DOHH2 (cell line): ENCODE measurements at regions not wholly inside any gene's neighbourhood (a gene's known extent, or its start where the extent isn't known, plus 50 kb on each side); places are given as distances from the start of the nearest gene placed in this dataset.

Experiments used
- H3F3A ChIP-seq: fragments of 200-600 bp; sonication (generic), shearing (Covaris generic); 2 replicates; pipeline ENCODE4 v1.6.0; 2016; ENCODE audit warnings: antibody characterized with exemption, mild to moderate bottlenecking; ENCODE audit not compliant: control insufficient read depth, insufficient read depth
- H3K27ac ChIP-seq: fragments of 200-600 bp; sonication (generic); 2 replicates; pipeline ENCODE4 v1.5.1; 2014; ENCODE audit warnings: low read depth, mild to moderate bottlenecking, low read length, moderate library complexity
- H3K27me3 ChIP-seq: fragments of 200-600 bp; sonication (generic); 2 replicates; pipeline ENCODE4 v1.6.1; 2014; ENCODE audit warnings: mild to moderate bottlenecking, low read length, mixed read lengths; ENCODE audit not compliant: control insufficient read depth
- H3K36me3 ChIP-seq: fragments of 200-600 bp; sonication (generic); 2 replicates; pipeline ENCODE4 v1.6.1; 2014; ENCODE audit warnings: mild to moderate bottlenecking, low read length, moderate library complexity, mixed read lengths; ENCODE audit not compliant: control insufficient read depth
- H3K4me1 ChIP-seq: fragments of 200-600 bp; sonication (generic); 2 replicates; pipeline ENCODE4 v1.6.1; 2014; ENCODE audit warnings: mild to moderate bottlenecking, low read length, mixed read lengths; ENCODE audit not compliant: control insufficient read depth
- H3K4me2 ChIP-seq: fragments of 200-600 bp; sonication (generic); 2 replicates; pipeline ENCODE4 v1.6.0; 2014; ENCODE audit warnings: mild to moderate bottlenecking, low read length, moderate library complexity
- H3K4me3 ChIP-seq: fragments of 200-600 bp; sonication (generic); 2 replicates; pipeline ENCODE4 v1.5.1; 2014; ENCODE audit warnings: mild to moderate bottlenecking, low read length, mixed read lengths
- H3K79me2 ChIP-seq: fragments of 200-600 bp; sonication (generic); 2 replicates; pipeline ENCODE4 v1.6.1; 2014; ENCODE audit warnings: mild to moderate bottlenecking, low read length, mixed read lengths; ENCODE audit not compliant: control insufficient read depth
- H3K9me2 ChIP-seq: fragments of 200-600 bp; sonication (generic); replicated peaks from 2 replicates; pipeline ENCODE4 v1.6.1; 2014; ENCODE audit warnings: mild to moderate bottlenecking, low read length, mixed read lengths; ENCODE audit not compliant: control insufficient read depth
- H3K9me3 ChIP-seq: fragments of 200-600 bp; sonication (generic); 2 replicates; pipeline ENCODE4 v1.6.1; 2014; ENCODE audit warnings: antibody characterized with exemption, low read length, mixed read lengths; ENCODE audit not compliant: control insufficient read depth, insufficient read depth
- H4K20me1 ChIP-seq: fragments of 200-600 bp; sonication (generic); 2 replicates; pipeline ENCODE4 v1.6.0; 2014; ENCODE audit warnings: low read depth, mild to moderate bottlenecking, antibody characterized with exemption, low read length, moderate library complexity; ENCODE audit not compliant: control insufficient read depth, insufficient read depth
- CTCF ChIP-seq: fragments of 200-600 bp; sonication (generic); IDR thresholded peaks from one replicate; pipeline ENCODE4 v1.5.1; 2014; ENCODE audit warnings: antibody characterized with exemption, mild to moderate bottlenecking, low read depth, low read length; ENCODE audit not compliant: poor library complexity, severe bottlenecking
- EZH2phosphoT487 ChIP-seq: fragments of 200-600 bp; sonication (generic); IDR thresholded peaks from 2 replicates; pipeline ENCODE4 v1.6.1; 2017; ENCODE audit warnings: borderline replicate concordance, mild to moderate bottlenecking, antibody characterized with exemption, low read length, moderate library complexity, mixed read lengths

GRCh38 chr4:178165951-178166308, 723.7 kb upstream of the AGA start:
- peaks cover 4% of the 10 kb centered on the region; the same call in 1 of the 2 replicates for H3K9me3 ChIP-seq
- TF ChIP-seq CTCF (no peak), EZH2phosphoT487 (no peak)
- no peak overlapping the region for H3K4me2 ChIP-seq

DNA sequence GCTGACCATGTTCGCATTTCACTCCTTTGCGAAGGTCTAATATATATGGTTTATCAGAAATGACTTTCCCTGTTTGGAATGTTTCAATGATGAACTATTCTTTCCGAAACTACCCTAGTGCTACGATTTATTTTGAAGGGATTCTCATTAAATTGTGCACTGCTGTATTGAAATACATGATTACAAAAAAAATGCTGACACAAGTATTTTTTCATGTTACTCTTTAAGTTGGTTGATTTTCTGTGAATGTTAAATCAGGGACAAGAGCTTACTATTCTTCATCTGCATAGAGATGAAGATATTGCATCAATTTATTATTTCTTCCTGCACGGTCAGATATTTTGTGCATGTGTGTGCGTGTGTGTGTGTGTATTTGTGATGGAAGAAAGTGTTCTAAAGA, 731.5 kb upstream of the AGA start:
- H3K9me3 ChIP-seq, result no peaks in the 10 kb centered on the region
- H3K27me3 ChIP-seq, result no peaks in the 10 kb centered on the region
- H3K4me2 ChIP-seq, result no peak overlapping the region
- H3K36me3 ChIP-seq, result no peaks in the 10 kb centered on the region
- no peaks in the 10 kb centered on the region for H3K79me2 ChIP-seq
- no peak overlapping the region for H3K4me3 ChIP-seq
- no peaks in the 10 kb centered on the region for H3F3A ChIP-seq
- H4K20me1 ChIP-seq, result no peaks in the 10 kb centered on the region
- H3K9me2 ChIP-seq, result no peaks in the 10 kb centered on the region
- H3K27ac ChIP-seq, result no peak overlapping the region
- TF ChIP-seq CTCF, result no peak
- TF ChIP-seq EZH2phosphoT487, result no peak
- H3K4me1 ChIP-seq, result no peaks in the 10 kb centered on the region

More at GRCh38 chr4:178165951-178166308, 723.7 kb upstream of the AGA start:
- no peak overlapping the region for H3K4me3 ChIP-seq
- H3K4me1 ChIP-seq, result no peaks in the 10 kb centered on the region
- no peaks in the 10 kb centered on the region for H3K36me3 ChIP-seq
- H3K79me2 ChIP-seq, result no peaks in the 10 kb centered on the region
- no peaks in the 10 kb centered on the region for H3K9me2 ChIP-seq
- no peaks in the 10 kb centered on the region for H3K27me3 ChIP-seq
- H3F3A ChIP-seq, result no peaks in the 10 kb centered on the region
- H4K20me1 ChIP-seq, result no peaks in the 10 kb centered on the region
- no peak overlapping the region for H3K27ac ChIP-seq

DNA sequence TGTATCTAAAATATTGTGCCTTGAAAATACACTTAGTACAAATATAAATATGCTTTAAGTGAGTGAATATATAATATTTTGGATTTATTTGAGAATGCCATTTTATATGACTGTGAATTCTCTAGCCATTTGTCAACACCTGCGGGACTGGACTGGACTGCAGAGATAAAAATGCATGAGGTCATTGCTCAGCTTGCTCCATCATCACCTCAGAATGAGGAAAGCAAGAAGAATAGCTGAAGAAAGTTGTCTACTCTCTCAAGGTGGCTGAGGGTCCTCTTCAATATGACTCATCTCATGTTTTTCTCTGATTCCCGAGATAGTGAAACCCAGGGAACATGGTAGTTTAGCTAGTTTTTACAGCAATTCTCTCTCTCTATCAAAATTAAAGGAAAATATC, 732.5 kb upstream of the AGA start:
- no peak overlapping the region for H3K4me2 ChIP-seq
- no peaks in the 10 kb centered on the region for H3F3A ChIP-seq
- H3K27me3 ChIP-seq, result no peaks in the 10 kb centered on the region
- H3K36me3 ChIP-seq, result no peaks in the 10 kb centered on the region
- H3K4me1 ChIP-seq, result no peaks in the 10 kb centered on the region
- no peak overlapping the region for H3K4me3 ChIP-seq
- H3K27ac ChIP-seq, result no peak overlapping the region
- no peaks in the 10 kb centered on the region for H4K20me1 ChIP-seq
- H3K9me3 ChIP-seq, result no peaks in the 10 kb centered on the region
- TF ChIP-seq EZH2phosphoT487, result no peak
- no peak for TF ChIP-seq CTCF
- H3K9me2 ChIP-seq, result no peaks in the 10 kb centered on the region
- H3K79me2 ChIP-seq, result no peaks in the 10 kb centered on the region

DNA sequence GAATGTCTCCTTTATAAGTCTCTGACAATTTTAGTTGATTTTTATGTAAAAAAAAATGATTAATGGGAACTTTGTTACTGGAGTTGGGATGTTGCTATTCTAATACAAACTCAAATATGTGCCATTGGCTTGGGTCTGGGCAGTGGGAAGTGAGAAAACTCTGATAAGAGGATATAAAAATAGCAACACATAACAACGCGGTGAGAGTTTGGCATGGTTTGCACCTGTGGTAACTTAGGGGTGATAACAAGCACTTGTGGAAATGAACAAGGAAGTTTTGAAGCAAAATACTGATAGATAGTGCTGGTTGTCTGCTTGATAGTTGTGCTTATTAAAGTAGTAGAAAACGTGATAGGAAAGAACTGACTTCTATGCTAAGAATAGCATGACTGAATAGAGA, 743.3 kb upstream of the AGA start:
- H3K36me3 ChIP-seq, result no peaks in the 10 kb centered on the region
- no peaks in the 10 kb centered on the region for H4K20me1 ChIP-seq
- TF ChIP-seq EZH2phosphoT487, result no peak
- TF ChIP-seq CTCF, result no peak
- no peaks in the 10 kb centered on the region for H3K9me3 ChIP-seq
- no peak overlapping the region for H3K4me2 ChIP-seq
- H3K4me1 ChIP-seq, result no peaks in the 10 kb centered on the region
- H3K27me3 ChIP-seq, result no peaks in the 10 kb centered on the region
- H3F3A ChIP-seq, result no peaks in the 10 kb centered on the region
- H3K4me3 ChIP-seq, result no peak overlapping the region
- H3K79me2 ChIP-seq, result no peaks in the 10 kb centered on the region
- H3K27ac ChIP-seq, result no peak overlapping the region
- no peaks in the 10 kb centered on the region for H3K9me2 ChIP-seq
